ENCODE measurements at regions not wholly inside any gene's neighbourhood (a gene's known extent, or its start where the extent isn't known, plus 50 kb on each side); places are given as distances from the start of the nearest gene placed in this dataset.

DNA sequence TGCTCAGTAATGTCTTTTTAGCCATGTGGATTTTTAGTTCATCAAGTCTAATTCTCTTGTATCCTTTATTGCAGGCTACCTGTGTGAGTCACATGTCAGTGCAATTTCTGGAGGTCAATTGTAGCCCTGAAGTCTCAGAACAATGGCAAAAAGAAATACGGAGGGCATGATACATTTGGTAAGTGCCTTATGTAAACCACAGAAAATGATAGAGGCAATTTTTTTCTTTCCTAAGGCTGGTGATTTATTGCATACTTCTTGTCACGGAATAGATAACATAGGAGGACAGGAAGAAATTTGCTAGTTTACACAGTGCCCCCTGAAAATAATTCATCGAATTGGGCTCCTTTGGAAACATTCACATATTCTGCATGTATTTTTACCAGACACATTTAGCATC lies 235.9 kb downstream of the DMRTA1 start:
- no peak for TF ChIP-seq CTCF (conservative IDR thresholded peaks at IDR 0.05 in 1 of 2, IDR thresholded peaks at IDR 0.05 in 1 of 2; ENCODE audit: extremely low read depth in 1 of 2, insufficient read depth in 1 of 2, low read depth in 1 of 2, low read length in 2 of 2)
- no peak for TF ChIP-seq EZH2 (IDR thresholded peaks at IDR 0.05; ENCODE audit: borderline replicate concordance, low read length)
